GDM1 (cell line): ENCODE measurements at regions not wholly inside any gene's neighbourhood (a gene's known extent, or its start where the extent isn't known, plus 50 kb on each side); places are given as distances from the start of the nearest gene placed in this dataset.
"Not testable (repeated sequence)": the region's sequence is repeated elsewhere in the genome, so short reads cannot be mapped to it uniquely, and the experiment has no call there.

Experiments used
- DNase-seq: peaks from one replicate; lab custom pipeline; 2025; lab: John Stamatoyannopoulos, UW

DNA sequence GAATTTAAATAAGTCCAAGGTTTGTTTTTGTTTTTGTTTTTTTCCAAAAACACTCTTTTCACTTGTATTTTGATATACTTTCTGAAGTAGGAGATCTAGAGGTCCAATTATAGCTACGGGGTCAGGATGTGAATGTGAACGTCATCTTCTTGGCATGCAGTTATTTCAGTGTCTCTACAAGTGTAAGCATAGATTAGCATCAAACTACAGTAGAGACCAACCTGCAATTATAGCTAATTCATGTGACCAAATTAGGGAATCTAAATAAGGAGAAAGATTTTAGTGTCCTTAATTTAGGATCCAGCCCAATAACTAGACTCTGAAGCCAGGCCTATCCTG lies 107.3 kb upstream of the PALMD start:
- DNase-seq, result no peak

GRCh38 chr1:99539131-99539530 lies 106.8 kb upstream of the PALMD start:
- DNase-seq, result no peak

- no peak for DNase-seq
Measured at GRCh38 chr1:99540744-99541143, 105.2 kb upstream of the PALMD start.

GRCh38 chr1:99544328-99544727 lies 101.6 kb upstream of the PALMD start:
- no peak for DNase-seq

GRCh38 chr1:99546432-99547416 lies 99.2 kb upstream of the PALMD start:
- no peak for DNase-seq

- no peak for DNase-seq
Measured at GRCh38 chr1:99548943-99549605, 96.8 kb upstream of the PALMD start.

GRCh38 chr1:99550198-99550597 lies 95.7 kb upstream of the PALMD start:
- DNase-seq, result no peak

DNA sequence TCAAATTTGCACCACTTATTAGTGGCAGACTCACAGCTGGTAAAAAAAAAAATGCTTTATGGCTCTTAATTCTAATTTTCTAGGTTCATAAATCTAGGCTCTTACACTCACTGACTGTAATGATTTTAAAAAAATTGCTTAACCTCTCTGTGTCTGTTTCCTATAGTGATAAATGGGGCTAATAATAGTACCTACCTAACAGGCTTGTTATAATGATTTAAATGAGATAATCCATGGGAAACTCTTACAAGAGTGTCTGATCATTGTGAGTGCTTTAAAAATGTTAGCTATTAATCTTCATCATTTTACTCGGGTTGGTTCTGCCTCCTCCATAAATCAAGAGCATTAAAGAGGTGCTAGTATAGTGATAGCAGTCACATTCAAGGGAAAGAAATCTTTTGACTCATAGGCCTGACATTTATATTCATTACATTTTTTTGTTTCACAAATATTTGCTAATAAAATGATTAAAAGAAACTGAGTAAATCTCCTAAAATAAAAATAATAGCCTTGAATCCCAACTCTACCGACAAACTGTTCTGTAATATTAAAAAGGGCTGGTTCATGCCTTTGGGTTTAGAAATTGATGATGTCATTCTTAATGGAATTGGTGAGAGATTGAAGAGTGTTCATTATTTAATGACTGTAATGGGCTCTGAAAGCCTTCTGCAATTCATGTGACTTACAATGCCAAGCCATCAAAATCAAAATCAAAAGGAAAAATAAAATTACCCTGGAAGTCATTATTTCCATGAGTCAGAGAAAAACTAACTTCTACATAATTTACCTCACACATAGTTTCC lies 93.9 kb upstream of the PALMD start:
- DNase-seq, result no peak

GRCh38 chr1:99553301-99553700 lies 92.6 kb upstream of the PALMD start:
- DNase-seq, result no peak

- not testable (repeated sequence) for DNase-seq
Measured at GRCh38 chr1:99553819-99554218, 92.1 kb upstream of the PALMD start.

GRCh38 chr1:99554727-99555126 lies 91.2 kb upstream of the PALMD start:
- DNase-seq, result no peak

DNA sequence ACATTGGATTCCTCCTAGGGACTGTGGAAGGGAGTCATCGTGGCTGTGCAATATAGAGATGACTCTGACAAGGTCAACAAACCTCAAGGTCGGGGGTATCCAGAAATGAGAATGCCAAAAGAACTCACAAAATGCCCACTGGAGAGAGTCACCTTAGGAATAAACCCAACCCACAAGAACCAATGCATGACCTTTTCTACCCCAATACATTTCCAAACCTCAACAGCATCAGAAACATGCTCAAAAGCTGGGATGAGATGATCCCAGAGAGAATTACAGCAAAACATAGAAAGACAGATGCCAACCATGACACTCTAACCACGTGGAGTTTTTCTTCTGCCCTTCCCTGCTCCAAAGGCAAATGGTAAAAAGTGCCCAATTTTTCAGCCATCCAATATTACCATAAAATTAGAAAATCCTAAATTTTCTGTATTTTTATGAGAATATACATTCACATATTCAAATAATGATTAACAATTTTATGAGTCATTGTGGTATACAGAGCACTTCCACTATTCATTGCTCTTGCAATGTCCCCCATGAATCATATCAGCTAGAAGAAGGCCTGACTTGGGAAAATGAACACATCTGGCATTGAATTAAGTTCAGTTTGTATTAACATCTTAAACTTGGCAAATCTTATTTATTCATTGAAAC lies 88.2 kb upstream of the PALMD start:
- DNase-seq, result no peak

DNA sequence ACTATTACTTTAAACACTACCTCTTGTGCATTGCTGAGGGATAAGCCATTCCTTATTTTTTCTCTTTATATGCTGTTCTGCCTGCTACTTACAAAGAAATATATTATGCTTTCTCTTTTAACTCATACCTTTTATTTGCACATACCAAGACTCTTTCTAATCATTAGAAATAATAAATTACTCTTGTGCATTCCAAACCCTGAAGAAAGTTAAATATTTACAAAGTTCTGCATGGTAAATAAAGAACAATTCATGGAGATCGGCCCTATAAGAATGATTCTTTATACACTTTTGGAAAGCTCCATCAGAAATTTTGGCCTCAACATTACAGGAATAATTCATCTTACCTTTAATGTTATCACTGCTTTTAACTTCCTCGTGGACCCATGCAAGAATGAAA lies 86.7 kb upstream of the PALMD start:
- DNase-seq, result no peak

DNA sequence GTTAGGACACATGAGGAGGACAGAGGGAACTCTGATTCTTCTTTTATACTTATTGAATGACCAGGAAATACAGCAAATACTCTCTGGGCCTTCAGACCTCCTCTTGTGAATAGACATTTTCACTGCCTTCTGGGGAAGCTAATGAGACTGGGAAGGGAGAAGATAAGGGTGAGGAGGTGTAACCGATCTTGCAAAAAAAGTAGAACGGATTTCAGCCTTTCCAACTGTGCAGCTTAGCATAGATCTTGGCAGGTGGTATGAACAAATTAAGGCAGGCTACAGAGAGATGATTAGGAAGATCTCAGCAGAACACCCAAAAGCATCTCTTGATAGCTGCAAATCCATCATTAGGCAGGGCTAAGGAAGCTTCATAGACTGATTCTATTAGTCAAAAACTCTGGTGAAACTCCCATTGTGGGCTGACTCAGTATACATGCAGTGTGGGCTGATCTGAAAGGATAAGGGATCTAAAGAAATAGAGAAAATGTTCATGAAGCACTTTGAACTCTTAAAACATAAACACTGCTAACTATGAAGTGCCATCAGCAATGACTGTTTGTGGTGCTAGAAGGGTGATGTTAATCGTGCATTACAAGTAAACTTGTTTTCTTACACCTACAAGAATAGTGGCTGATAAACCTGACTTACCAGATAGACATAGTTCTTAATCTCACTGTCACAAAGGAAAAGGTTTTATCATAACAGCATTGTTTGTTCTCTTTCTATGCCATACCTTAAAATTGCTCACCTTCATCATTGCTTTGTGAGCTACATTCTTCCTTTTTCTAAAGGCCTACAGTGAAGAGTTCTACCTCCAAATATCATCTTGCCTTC lies 85.5 kb upstream of the PALMD start:
- DNase-seq, result no peak

- DNase-seq, result no peak
Measured at GRCh38 chr1:99561952-99562351, 84.0 kb upstream of the PALMD start.

DNA sequence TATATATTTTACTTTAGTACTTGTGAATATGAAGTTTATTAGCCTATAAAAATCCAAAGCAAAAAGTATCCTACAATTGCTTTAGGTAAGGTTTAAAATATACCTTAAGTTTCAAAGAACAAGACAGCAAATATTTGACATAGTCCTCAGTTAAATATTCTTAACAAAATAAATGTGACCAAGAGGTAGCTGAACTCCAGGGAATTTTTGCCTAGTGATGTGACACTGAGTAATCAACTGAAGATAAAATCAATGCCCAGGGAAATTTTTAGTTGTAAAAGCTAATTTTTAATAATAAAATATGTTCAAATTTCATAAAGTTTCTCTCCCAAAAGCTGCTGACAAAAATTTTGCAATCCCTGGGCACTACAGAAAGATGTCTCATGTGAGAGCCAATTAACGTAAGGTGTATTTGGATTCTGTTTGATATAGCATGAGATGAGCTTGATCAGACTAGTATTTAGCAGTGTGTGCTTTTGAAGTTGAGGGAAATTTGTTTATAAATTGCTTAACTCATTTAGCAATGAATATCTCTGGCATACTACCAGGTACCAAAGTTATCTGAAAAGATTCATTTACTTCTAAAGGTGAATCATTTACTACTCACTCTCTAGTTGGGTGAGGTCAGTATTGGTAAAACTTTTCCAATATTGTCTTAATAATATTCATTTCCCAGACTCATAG lies 80.2 kb upstream of the PALMD start:
- DNase-seq, result no peak

DNA sequence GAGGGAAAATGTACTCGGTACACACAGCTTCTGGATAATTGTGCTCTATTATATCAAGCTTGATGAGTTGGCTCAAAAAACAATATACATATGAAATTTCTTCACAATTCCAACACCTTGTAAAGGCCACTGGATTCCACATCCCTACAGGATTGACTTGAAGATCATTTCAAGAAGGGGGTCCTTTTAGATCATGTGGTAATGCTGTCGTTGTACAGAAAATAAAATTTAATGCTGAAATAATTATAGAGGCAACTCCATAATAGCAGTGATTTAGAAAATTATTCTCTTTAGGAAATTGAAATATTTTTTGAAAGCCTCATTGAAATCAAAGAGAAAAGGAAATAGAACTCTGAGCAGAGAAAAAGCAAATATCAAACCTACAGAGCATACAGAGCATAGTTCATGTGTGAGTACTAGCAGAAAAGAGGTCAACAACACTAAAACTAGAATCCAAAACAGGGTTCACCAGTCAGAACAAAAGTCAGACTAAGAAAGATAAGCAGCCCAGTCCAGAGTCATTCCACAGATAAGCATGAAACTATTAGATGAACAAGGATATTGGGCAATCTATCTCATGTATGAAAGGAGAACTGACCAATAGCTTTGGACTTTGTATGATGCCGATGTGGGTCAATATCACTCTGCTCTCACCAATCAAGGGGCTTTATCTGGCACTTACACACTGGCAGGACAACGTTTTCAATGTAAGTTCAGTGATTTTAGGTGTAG lies 79.5 kb upstream of the PALMD start:
- DNase-seq, result no peak

GRCh38 chr1:99570486-99571089 lies 75.3 kb upstream of the PALMD start:
- DNase-seq, result no peak

DNA sequence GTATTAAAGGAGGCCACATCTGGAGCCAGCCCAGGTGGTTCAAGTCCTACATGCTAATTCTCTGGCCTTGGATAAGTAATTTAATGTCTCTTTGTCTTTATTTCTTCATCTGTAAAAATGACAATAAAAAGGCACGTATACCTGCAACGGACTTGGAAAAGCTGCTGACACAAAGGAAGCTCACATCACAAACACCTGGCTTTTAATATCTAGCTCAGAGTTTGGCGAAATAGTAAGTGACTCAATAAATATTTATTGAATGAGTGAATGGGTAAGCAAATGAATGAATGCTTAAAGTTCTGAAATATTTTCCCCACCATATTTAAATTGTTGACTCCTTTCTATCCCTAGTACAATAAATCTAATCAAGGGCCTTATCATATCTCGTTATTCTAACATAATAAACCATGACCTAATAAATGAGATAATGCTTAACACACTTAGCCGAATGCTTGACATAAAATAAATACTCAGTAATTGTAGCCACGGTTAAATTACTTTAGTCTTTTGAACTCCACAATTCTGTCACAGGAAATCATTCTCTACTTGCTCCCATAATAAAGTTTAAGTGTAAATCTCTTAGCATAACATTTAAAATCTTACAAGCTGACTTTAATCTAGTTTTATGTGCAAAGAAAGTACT lies 74.7 kb upstream of the PALMD start:
- DNase-seq, result no peak
